ENCODE measurements at regions not wholly inside any gene's neighbourhood (a gene's known extent, or its start where the extent isn't known, plus 50 kb on each side); places are given as distances from the start of the nearest gene placed in this dataset.

GRCh38 chr3:177724020-177724638 lies 526.8 kb upstream of the TBL1XR1 start:
- peak; percentile 62 for DNase-seq
- intact Hi-C loops (cut with micrococcal nuclease) = no loop called here

GRCh38 chr3:177725165-177725564 lies 527.9 kb upstream of the TBL1XR1 start:
- peaks cover 45% of the 10 kb centered on the region for H3K4me1 ChIP-seq

More at GRCh38 chr3:177724020-177724638, 526.8 kb upstream of the TBL1XR1 start:
- Histone ChIP-seq H3K27me3 (ENCODE audit: low read depth) (no peaks in the 10 kb centered on the region), H3K9me3 (replicated peaks) (no peaks in the 10 kb centered on the region), H3K4me1 (peaks cover 42% of the 10 kb centered on the region), H3K4me3 (no peak overlapping the region), H3K27ac (replicated peaks) (peak overlapping the region; percentile 77), H3K36me3 (no peaks in the 10 kb centered on the region)
- TF ChIP-seq CTCF (IDR thresholded peaks at IDR 0.05; ENCODE audit: borderline replicate concordance) = no peak

DNA sequence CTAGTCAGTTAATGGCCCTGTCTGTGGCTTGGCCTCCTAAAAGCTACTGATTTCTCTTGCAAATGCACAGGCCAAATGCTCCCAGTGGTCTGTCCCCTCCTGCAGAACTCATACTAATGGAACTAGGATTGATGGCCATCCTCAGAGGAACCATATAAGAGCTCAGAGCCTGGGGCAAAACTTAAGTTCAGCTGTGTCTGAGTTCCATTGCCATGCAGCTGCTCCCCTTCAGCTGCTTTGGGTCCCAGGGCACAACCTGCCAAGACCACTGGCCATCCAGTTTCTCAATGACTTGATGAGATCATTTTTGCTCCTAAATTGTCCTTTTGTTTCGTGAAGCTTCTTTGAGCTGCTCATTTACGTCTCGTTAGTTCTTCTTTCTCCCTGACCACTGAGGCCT lies 529.5 kb upstream of the TBL1XR1 start:
- TF ChIP-seq CTCF (IDR thresholded peaks at IDR 0.05; ENCODE audit: borderline replicate concordance) = no peak
- no peak for DNase-seq
- Histone ChIP-seq H3K4me3 (no peak overlapping the region), H3K27ac (replicated peaks) (no peak overlapping the region), H3K36me3 (no peaks in the 10 kb centered on the region), H3K9me3 (replicated peaks) (no peaks in the 10 kb centered on the region), H3K4me1 (peaks cover 46% of the 10 kb centered on the region), H3K27me3 (ENCODE audit: low read depth) (no peaks in the 10 kb centered on the region)
- intact Hi-C loops (cut with micrococcal nuclease) = no loop called here

More at GRCh38 chr3:177725165-177725564, 527.9 kb upstream of the TBL1XR1 start:
- H3K27me3 ChIP-seq (ENCODE audit: low read depth) = no peaks in the 10 kb centered on the region
- intact Hi-C loops (cut with micrococcal nuclease) = no loop called here
- H3K4me3 ChIP-seq = no peak overlapping the region
- DNase-seq = no peak
- H3K9me3 ChIP-seq (replicated peaks) = no peaks in the 10 kb centered on the region
- peak overlapping the region; percentile 77 for H3K27ac ChIP-seq (replicated peaks)
- no peak for TF ChIP-seq CTCF (IDR thresholded peaks at IDR 0.05; ENCODE audit: borderline replicate concordance)
- H3K36me3 ChIP-seq = no peaks in the 10 kb centered on the region

- DNase-seq = peak; percentile 61
Observed at GRCh38 chr3:177729956-177730681, 532.8 kb upstream of the TBL1XR1 start.

DNA sequence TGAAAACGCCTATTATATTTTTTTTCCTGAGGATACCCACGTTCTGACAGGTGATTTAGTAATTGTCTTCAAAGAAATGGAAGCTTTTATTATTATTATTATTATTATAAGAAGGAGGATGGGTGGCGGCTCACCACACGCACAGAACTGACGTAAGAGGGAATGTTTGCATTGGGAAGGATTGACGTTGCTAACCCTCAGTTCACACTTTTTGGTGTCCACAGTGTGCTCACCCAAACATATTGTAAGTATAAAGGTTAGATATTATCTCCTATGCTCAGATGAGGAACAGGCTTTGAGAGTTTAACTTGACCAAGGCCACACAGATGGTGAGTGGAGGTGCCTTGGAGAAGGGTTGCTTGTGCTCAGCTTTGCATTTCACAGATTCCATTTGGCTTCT lies 533.5 kb upstream of the TBL1XR1 start:
- Histone ChIP-seq H3K27me3 (ENCODE audit: low read depth) (no peaks in the 10 kb centered on the region), H3K9me3 (replicated peaks) (no peaks in the 10 kb centered on the region), H3K4me3 (no peak overlapping the region), H3K27ac (replicated peaks) (peak overlapping the region; percentile 79), H3K36me3 (no peaks in the 10 kb centered on the region), H3K4me1 (peaks cover 8% of the 10 kb centered on the region)
- no peak for TF ChIP-seq CTCF (IDR thresholded peaks at IDR 0.05; ENCODE audit: borderline replicate concordance)
- DNase-seq = no peak
- intact Hi-C loops (cut with micrococcal nuclease) = no loop called here

More at GRCh38 chr3:177729956-177730681, 532.8 kb upstream of the TBL1XR1 start:
- peaks cover 15% of the 10 kb centered on the region for H3K4me1 ChIP-seq
- intact Hi-C loops (cut with micrococcal nuclease) = no loop called here
- no peaks in the 10 kb centered on the region for H3K9me3 ChIP-seq (replicated peaks)
- H3K27me3 ChIP-seq (ENCODE audit: low read depth) = no peaks in the 10 kb centered on the region
- no peak for TF ChIP-seq CTCF (IDR thresholded peaks at IDR 0.05; ENCODE audit: borderline replicate concordance)
- H3K36me3 ChIP-seq = no peaks in the 10 kb centered on the region
- peak overlapping the region; percentile 79 for H3K27ac ChIP-seq (replicated peaks)
- no peak overlapping the region for H3K4me3 ChIP-seq

All from left ventricle myocardium inferior (tissue), 1 donor.